Urothelium cell line (cell line): ENCODE measurements at regions not wholly inside any gene's neighbourhood (a gene's known extent, or its start where the extent isn't known, plus 50 kb on each side); places are given as distances from the start of the nearest gene placed in this dataset.
A peak's percentile ranks its signal among the peaks of the same experiment; 100 is the strongest.

Experiments
- DNase-seq: peaks from one replicate; pipeline ENCODE4 v3.0.0; 2011; ENCODE audit warnings: low spot score, mixed read lengths
- FAIRE-seq: peaks from 2 replicates; lab custom pipeline; 2011; peaks lifted over from hg19 to GRCh38; lab: Jason Lieb, UNC

DNA sequence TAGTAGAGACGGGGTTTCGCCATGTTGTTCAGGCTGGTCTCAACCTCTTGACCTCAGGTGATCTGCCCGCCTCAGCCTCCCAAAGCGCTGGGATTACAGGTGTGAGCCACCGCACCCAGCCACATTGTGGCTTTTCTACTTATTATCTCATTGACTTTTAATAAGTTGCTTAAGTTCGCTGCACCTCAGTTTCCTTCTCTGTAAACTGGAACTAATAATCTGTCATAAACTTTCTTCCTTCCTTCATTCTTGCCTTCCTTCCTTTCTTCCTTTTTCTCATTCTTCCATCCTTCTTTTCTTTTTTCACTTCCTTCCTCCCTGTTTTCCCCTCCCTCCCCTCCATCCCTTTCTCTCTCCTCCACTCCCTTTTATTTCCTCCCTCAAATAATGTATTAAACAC lies 192.2 kb downstream of the MAF start:
- no peak for FAIRE-seq
- DNase-seq: no peak

DNA sequence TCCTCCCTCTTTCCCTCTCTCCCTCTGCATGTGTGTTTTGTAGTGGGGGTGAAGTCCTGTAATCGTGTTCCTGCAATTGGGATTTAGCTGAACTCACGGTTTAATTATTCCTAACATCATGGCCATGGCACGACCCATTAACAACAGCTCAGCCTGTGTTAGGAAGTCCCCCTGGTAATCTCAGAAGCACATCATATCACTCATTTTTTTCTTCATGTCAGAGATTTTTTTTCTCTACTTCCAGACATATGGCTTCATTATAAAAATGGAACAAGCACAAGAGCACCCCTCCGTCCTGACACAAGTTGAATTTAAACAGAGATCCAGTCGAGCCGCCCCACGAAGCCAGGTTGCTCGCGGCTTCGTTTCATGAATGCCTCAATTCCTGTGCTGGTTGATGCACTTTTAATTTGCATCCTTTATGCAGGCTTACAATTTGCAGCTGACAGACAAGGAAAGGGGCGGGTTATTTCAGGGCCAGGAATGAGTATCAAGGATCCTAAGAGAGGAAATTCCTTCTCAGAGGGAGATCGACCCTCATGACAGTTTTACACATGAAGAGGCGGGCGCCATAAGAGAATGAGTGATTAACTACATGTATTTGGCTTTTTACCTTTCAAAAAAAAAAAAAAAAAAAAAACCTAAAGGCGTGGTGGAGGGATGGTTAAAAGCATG lies 192.9 kb downstream of the MAF start:
- DNase-seq (no peak), FAIRE-seq (no peak)

DNA sequence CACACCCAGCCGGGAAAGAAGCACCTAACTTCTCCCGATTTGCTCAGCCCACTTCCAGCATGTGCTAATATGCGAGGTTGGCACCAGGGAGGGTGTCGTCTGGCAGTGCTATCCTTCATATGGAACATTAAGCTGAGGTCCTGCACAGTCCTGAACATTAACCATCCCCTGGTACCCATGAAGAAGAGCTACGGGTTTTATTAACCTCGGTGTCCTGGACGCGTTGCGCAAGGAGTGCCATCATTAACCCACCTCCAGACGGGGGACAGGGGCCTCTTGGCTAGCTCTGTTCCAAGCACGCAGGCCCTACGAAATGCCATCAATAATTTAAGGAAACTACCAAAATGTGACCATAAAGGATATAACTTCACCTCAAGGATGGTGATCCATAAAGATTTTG lies 193.5 kb downstream of the MAF start:
- FAIRE-seq (no peak), DNase-seq (no peak)

DNA sequence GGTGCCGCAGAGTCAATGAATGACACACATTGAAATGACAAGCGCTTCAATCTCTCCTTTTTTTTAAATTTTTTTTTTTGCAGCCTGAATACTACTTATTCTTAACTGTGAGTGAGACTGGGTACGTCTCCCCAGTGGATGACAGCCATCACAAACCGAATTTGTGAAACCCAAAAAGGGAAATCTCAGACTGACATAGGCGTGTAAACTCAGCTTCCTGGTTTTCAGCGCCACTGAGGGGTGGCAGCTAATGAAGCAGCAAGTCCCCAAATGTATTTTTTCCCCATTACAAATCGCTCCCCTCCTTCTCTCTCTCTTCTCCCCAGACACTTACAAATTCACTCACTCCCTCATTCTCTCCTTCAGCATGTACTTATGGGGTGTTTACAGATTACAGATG lies 196.0 kb downstream of the MAF start:
- FAIRE-seq: no peak
- no peak for DNase-seq

DNA sequence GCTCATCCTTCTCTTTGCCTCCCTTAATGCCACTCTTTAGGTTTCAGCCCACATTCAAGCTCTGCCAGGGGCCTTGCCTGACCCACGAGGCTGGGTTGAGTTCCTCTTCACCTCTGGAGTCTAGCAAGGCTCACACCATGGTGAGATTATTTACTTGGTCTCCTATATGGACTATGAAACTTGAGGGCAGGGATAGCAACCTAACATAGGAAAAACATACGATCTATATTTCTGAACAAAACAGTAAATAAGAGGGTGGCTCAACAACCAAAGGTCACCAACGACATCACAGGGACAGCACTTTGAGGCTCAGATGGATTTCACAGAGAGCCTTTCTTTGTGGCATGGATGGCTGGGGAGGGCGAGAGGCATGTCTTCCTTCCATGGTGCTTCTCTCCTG lies 197.0 kb downstream of the MAF start:
- DNase-seq (no peak), FAIRE-seq (no peak)

DNA sequence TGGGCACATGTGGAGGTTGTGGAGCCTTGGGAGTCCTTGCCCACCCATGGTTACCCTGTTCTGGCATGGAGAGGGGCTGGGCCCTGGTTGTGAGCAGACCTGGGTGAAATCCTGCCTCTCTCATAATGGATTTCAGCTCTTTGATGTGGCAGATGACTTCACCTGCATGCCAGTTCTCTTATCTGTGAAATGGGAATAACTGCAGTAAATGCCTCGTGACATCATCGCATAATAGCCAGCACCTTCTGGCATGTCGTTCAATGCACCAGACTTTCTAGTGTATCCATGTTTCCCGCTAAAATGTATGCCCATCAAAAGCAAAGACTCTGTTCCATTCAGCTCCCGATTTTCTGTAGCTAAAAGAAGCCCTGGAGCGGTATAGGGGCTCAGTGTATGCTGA lies 197.6 kb downstream of the MAF start:
- FAIRE-seq (no peak), DNase-seq (no peak)

DNA sequence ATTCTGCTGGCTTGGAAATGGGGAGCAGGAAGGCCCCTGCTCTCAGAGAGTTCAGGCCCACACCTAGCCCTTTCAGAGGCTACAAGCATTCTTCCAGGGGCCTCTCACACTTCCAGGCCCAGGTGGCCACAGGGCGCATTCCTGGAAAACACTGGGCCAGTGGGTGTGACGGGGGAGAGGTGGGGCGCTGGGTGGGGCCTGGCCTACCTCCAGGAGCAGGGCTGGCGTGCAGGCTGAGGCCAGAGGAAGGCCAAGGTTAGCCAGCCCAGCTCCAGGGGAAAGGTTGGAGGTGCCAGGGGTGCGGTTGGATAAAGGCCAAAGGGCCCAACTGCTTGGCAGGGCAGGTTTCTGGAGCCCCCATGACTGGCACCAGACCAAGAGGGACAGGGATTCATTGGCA lies 198.2 kb downstream of the MAF start:
- DNase-seq (peak; percentile 45), FAIRE-seq (no peak)

DNA sequence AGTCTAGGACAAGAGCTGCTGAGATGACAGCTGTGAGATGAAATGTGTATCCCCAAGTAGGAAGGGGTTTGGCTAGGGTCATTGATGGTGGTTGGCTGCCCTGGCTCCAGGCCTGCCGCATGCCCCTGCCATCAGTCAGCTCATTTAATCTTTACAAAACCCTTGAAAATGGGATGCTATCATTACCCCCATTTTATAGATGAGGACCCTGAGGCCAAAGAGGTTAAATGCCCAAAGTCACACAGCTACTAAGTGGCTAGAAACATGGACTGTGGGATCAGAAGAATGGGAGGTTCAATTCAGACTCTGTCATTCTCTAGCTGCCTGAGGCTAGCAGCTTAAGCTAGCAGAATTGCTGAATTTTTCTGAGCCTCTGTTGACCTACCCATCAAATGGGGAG lies 198.8 kb downstream of the MAF start:
- DNase-seq (no peak), FAIRE-seq (no peak)

DNA sequence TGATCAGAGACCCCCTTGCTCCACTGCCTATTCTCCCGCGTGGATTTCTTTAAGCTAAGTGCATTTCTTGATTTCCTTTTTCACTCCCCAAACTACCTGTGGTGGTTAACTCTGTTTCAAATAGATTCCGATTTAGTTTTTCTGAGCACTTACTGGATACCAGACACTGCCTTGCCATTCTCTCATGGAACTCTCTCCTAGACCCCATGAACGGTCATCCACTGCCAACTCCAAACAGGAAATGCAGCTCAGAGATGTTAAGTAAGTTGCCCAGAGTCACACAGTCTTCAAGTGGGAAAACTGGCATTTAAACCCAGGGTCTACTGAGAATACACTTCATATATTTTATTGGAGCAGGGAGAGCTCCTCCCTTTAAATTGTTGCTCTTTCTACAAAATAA lies 199.4 kb downstream of the MAF start:
- no peak for DNase-seq
- no peak for FAIRE-seq

DNA sequence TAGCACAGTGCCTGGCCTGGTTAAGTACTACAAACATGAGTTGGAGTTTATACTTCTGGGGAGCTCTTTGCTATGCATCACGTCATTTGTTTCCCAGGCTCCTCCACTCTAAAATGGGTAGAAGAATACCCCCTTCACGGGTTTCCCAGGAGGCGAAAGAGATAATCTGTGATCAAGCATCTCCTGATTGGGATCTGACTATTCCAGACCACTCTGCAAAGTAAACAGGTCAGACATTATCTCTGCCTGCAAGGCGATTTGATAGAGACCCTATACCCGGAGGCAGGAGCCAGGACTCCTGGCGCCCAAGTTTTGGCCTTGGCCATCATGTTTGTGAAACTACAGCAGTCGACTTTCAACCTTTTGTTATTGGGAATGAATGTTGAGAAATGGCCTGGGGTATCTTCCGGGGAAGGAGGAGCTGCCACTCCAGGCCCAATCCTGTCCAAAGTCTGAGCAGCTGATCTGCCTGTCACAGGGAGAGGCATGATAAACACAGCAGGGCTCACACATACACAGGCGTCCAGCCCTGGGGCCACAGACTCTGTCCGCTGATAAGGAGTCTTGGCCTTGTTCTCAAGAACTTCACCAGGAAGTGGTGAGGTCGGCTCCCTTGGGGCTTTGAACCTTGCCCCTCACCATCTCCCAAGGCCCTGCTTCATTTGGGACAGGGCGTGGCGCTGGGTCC lies 199.9 kb downstream of the MAF start:
- FAIRE-seq (no peak), DNase-seq (no peak)

DNA sequence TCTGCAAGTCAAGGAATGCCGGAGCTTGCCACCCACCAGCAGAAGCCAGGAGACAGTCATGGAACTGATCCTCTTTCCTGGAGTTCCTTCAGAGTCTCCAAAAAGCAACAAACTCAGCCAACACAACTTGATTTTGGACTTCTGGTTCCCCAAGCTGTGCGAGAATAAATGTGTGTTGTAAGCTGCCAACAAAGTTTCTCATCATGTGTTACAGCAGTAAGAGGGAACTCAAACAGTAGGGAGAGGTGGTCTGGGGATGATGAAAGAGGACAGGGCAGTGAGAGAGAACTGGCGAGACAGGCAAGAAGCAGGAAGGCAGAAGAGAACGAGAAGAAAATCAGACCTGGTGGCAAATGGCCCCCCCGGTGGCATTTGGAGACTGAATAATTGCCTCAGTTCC lies 204.9 kb downstream of the MAF start:
- FAIRE-seq (no peak), DNase-seq (no peak)

DNA sequence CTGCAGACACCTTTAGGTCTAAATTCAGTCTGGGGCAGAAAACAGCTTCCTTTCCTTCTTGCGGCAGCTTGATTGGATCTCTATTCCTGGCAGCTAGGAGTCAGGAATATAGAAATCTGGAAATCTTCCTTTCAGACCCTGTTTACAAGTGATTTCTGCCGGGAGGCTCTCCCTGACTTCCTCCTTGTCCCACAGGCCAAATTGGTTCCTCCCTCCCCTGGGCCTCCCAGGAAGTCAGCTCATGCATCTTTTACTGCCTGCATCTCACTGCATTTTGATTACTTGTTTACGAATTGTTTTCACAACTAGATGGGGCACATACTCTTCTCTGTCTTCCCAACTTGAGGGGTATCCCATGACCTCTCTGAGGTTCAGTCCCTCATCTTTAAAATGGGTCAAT lies 206.3 kb downstream of the MAF start:
- no peak for FAIRE-seq
- no peak for DNase-seq

DNA sequence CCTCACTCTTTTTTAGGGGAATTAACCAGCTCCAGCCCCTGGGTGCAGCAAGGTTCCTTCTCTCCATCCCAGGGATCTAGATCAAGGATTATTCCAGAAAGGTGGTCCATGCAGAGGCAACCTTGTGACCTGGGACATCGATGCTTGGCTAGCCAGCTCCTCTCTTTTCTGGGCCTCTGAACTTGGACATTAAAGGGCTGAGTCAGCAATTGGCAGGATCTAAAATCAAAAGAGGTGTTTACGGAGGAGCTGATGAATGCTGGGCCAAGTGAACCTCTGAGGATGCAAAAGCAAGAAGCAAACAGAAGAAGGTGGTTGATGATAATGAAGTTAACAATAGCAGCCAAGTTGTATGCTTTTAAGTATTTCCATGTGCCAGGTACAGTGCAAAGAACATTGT lies 207.0 kb downstream of the MAF start:
- FAIRE-seq (no peak), DNase-seq (no peak)

DNA sequence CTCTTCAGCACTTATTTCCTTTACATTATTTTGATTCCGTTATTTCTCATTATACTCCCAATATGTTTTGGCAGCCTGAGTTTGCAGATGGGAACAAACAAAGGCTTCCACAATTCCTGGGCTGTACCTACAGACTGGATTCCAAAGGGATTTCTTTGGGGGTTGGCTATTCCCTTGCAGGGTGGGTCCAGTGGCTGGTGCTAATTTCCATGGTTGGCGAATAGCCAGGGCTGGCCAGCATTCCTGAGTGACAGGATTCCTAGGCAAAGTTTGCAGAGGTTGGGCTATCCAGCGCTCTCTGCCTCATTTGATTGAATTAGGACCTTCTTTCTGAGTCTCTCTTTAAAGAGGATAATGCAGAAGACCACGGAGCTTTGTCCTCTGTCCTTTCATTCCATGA lies 207.4 kb downstream of the MAF start:
- FAIRE-seq: no peak
- no peak for DNase-seq

DNA sequence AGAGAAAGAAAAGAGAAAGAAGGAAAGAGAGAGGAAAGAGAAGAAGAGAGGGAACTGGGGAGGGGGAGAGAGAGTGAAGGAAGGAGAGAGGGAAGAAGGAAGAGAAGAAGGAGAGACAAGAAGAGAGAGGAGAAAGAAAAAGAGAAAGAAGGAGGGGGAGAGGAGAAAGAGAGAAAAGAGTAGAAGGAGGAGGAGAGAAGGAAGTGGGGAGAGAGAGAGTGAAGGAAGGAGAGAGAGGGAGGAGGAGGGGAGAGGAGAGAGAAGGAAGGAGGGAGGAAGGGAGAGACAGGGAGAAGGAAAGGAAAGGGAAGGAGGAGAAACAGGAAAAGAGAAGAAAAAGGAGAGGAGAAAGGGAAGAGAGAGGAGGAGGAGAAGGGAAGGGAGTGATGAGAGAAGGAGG lies 208.5 kb downstream of the MAF start:
- DNase-seq (no peak), FAIRE-seq (no peak)

DNA sequence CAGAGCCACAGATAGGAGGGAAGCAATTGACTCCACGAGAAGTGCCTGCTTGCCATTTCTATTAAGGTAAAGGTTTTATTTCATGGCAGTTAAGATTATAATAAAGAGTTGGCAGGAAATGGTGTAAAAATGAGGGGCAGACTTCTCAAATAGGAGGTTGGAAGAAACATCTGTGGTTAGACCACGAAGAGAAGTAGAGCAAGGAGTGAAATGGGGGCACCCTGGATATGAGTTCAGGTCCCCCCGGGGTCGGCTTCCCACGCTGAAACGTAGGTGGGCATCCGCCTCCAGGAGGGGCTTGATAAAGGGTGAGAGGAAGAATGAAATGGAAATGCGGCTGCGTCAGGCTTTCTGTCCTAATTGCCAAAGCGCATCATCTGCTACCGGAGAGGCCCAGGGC lies 209.1 kb downstream of the MAF start:
- no peak for FAIRE-seq
- no peak for DNase-seq

DNA sequence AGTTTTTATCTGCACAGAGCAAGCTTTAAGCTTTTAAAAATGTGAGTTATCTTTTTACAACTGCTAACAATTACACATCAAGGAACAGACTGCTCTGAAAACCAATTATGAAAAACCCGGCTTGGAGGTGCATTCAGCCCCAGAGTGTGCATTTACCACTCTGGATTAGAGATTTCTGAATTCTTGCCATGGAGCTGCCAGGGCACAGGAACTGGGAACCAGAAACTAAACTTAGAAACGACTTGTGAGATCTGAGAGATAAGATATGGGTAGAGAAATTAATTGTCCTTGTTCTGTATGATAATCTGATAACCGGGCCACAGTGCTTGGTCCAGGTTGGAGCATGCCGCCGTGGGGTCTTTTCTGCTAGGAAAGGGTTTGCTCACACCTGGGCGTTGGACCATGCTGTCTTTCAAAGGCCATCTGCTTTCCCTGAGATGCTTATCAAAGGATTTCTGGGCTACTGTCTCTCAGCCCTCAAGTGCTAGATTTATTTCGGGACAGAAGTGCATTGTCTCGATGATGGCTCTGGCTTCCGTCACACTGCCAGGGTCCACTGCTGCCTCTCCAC lies 210.0 kb downstream of the MAF start:
- DNase-seq (no peak), FAIRE-seq (no peak)

DNA sequence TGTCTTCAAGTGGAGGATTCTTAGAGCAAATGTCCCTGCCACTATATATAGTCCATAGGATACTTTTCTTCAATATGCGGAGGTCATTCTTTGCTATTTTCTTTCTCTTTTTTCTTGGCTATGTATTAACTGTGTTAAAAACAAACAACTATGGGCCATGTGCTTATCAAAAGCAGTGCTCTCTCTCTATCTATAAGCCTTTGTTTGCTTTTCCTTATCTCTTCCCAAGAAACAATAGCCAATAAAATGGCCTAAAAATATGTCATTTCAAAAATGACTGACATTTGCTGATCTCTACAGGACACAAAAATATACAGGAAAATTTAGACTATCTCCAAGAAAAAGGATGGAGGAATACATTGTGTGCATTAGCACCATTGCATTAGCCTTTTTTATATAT lies 212.1 kb downstream of the MAF start:
- FAIRE-seq (no peak), DNase-seq (no peak)

DNA sequence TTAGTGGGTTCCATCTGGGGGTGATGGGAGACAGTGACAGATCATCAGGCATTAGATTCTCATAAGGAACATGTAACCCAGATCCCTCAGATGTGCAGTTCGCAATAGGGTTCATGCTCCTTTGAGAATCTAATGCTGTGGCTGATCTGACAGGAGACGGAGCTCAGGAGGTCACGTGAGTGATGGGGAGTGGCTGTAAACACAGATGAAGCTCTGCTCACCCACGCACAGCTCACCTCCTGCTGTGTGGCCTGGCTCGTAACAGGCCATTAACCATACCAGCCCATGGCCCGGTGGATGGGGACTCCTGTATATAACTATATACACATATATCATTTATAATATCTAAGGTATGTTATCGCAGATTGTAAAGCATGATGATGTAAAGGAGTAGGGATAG lies 214.2 kb downstream of the MAF start:
- FAIRE-seq: no peak

DNA sequence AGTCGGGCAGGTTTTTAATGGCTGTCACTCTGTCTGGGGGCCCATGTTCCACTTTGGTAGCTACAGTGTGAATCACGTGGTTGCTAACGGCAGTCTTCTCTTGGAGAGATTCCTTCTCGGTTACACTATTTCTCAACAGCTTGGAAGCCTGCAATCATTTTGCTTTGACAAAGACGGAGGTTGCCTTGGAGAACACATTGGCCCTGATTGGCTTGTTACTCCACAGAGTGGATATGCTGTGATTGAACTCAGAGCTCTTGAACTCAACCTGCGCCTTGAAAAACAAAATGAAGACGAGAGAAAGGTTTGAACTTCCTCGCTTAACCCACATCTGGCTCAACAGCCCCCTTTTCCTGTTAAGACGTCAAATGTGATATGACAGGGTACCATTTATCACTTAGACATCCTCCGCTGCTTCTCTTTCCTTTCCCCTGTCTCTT lies 218.9 kb downstream of the MAF start:
- FAIRE-seq (no peak), DNase-seq (no peak)

More for the DNA sequence above, 214.2 kb downstream of the MAF start:
- DNase-seq: no peak

DNA sequence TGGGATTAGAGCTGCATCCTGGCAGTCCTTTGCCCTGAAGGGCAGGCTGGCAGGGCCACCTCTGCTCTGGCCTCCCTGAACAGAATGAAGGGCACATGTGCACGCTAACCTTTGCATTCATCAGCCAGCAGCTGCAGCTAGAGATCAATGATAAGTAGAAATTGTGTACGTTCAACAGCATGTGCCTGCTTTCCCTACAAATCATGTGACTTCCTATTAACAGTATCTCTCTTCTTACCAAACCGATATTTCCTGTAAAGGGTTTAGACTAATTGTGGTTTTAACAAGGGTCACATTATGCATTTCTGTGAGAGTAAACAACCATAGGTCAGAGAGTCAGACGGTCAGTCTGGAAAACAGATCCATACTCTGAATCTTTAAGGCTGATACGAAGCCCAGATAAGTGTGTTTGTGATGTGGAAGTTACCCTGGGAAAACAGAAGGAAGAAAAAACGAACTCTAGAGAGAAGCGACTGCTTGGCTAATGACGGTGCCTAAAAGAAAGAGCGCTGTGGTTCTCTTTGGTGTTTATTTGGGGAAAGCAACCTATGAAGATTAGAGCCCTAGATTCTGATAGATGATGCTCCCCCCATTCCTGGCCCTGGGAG lies 219.4 kb downstream of the MAF start:
- DNase-seq: no peak
- FAIRE-seq: no peak

DNA sequence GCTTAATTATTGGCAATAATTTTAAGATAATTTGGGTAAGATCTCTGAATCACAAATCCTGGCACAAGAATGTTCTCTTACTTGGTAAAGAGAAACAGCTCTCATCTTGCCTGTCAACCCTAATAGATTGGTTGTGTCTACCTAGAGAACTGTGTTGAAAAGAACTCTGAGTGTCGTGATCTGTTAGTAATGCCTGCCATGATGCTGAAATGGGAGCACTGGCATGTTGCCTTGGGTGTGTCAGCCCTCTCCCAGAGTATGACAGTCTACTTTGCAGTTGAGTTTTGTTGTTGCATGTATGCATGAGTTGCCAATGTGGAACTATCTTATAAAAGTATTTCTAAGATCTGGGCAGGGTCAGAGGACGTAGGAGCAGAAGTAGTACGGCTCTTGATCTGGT lies 221.4 kb downstream of the MAF start:
- no peak for FAIRE-seq
- DNase-seq: no peak
